ELR (cell line): ENCODE measurements at regions not wholly inside any gene's neighbourhood (a gene's known extent, or its start where the extent isn't known, plus 50 kb on each side); places are given as distances from the start of the nearest gene placed in this dataset.
"Not testable (repeated sequence)": the region's sequence is repeated elsewhere in the genome, so short reads cannot be mapped to it uniquely, and the experiment has no call there.

Source experiments
- DNase-seq: peaks from one replicate; pipeline ENCODE4 v3.0.0-alpha.2; 2015; ENCODE audit warnings: low read depth

- DNase-seq = not testable (repeated sequence)
Measured at GRCh38 chr1:143839182-143839581, 132.6 kb downstream of the FAM72C start.

- DNase-seq = not testable (repeated sequence)
Measured at GRCh38 chr1:143838598-143838929, 133.2 kb downstream of the FAM72C start.

GRCh38 chr1:143837924-143838597 is 133.7 kb downstream of the FAM72C start:
- not testable (repeated sequence) for DNase-seq

- DNase-seq = not testable (repeated sequence)
Measured at GRCh38 chr1:143833376-143833775, 138.4 kb downstream of the FAM72C start.

GRCh38 chr1:143832379-143832716 is 139.4 kb downstream of the FAM72C start:
- DNase-seq = not testable (repeated sequence)

GRCh38 chr1:143831479-143832378 is 140.1 kb downstream of the FAM72C start:
- DNase-seq = not testable (repeated sequence)

- not testable (repeated sequence) for DNase-seq
Measured at GRCh38 chr1:143826162-143826561, 145.6 kb downstream of the FAM72C start.

- not testable (repeated sequence) for DNase-seq
Measured at GRCh38 chr1:143824266-143824665, 147.5 kb downstream of the FAM72C start.

- not testable (repeated sequence) for DNase-seq
Measured at GRCh38 chr1:143820058-143820457, 151.7 kb downstream of the FAM72C start.

- not testable (repeated sequence) for DNase-seq
Measured at GRCh38 chr1:143816369-143816768, 155.4 kb downstream of the FAM72C start.

GRCh38 chr1:143805374-143805773 is 166.4 kb downstream of the FAM72C start:
- not testable (repeated sequence) for DNase-seq

GRCh38 chr1:143804707-143805356 is 167.0 kb downstream of the FAM72C start:
- DNase-seq = not testable (repeated sequence)

GRCh38 chr1:143803927-143804411 is 167.8 kb downstream of the FAM72C start:
- peak; percentile 44 for DNase-seq

- not testable (repeated sequence) for DNase-seq
Measured at GRCh38 chr1:143803095-143803494, 168.7 kb downstream of the FAM72C start.

- DNase-seq = not testable (repeated sequence)
Measured at GRCh38 chr1:143799568-143800187, 172.1 kb downstream of the FAM72C start.

GRCh38 chr1:143796369-143796768 is 175.4 kb downstream of the FAM72C start:
- not testable (repeated sequence) for DNase-seq

- DNase-seq = not testable (repeated sequence)
Measured at GRCh38 chr1:143792047-143792937, 179.5 kb downstream of the FAM72C start.

GRCh38 chr1:143786381-143786780 is 185.4 kb downstream of the FAM72C start:
- not testable (repeated sequence) for DNase-seq

GRCh38 chr1:143785883-143786282 is 185.9 kb downstream of the FAM72C start:
- DNase-seq = not testable (repeated sequence)

- not testable (repeated sequence) for DNase-seq
Measured at GRCh38 chr1:143784239-143784882, 187.4 kb downstream of the FAM72C start.
